Hepatocyte (in vitro differentiated cells): ENCODE measurements at regions not wholly inside any gene's neighbourhood (a gene's known extent, or its start where the extent isn't known, plus 50 kb on each side); places are given as distances from the start of the nearest gene placed in this dataset.
"Not testable (repeated sequence)": the region's sequence is repeated elsewhere in the genome, so short reads cannot be mapped to it uniquely, and the experiment has no call there.

Experiments used
- DNase-seq: peaks from one replicate; pipeline ENCODE4 v3.0.0-alpha.2; 2016; ENCODE audit warnings: low spot score
- H2AFZ ChIP-seq: fragments of 200-600 bp; sonication (generic); 2 replicates; pipeline ENCODE4 v1.6.0; 2016; ENCODE audit warnings: antibody characterized with exemption, mild to moderate bottlenecking
- H3K27ac ChIP-seq: fragments of 200-600 bp; sonication (generic); 2 replicates; pipeline ENCODE4 v1.5.1; 2016; ENCODE audit warnings: mild to moderate bottlenecking
- H3K27me3 ChIP-seq: fragments of 200-600 bp; sonication (generic); 2 replicates; pipeline ENCODE4 v1.6.1; 2016
- H3K36me3 ChIP-seq: fragments of 200-600 bp; sonication (generic); replicated peaks from 2 replicates; pipeline ENCODE4 v1.5.1; 2016; ENCODE audit warnings: low read depth; ENCODE audit not compliant: insufficient read depth
- H3K4me1 ChIP-seq: fragments of 200-600 bp; sonication (generic); 2 replicates; pipeline ENCODE4 v1.5.1; 2016; ENCODE audit warnings: mild to moderate bottlenecking, moderate library complexity; ENCODE audit not compliant: insufficient read depth
- H3K4me2 ChIP-seq: fragments of 200-600 bp; sonication (generic); 2 replicates; pipeline ENCODE4 v1.6.0; 2016
- H3K4me3 ChIP-seq: fragments of 200-600 bp; sonication (generic); 2 replicates; pipeline ENCODE4 v1.5.1; 2016; ENCODE audit warnings: mild to moderate bottlenecking
- H3K79me2 ChIP-seq: fragments of 200-600 bp; sonication (generic); 2 replicates; pipeline ENCODE4 v1.6.0; 2017; ENCODE audit warnings: mild to moderate bottlenecking
- H3K9me2 ChIP-seq: fragments of 200-600 bp; sonication (generic); replicated peaks from 2 replicates; pipeline ENCODE4 v1.6.0; 2017; ENCODE audit warnings: mild to moderate bottlenecking; ENCODE audit not compliant: insufficient read depth
- H3K9me3 ChIP-seq: fragments of 200-600 bp; sonication (generic); 2 replicates; pipeline ENCODE4 v1.5.1; 2016; ENCODE audit warnings: low read depth, mild to moderate bottlenecking
- H4K20me1 ChIP-seq: fragments of 200-600 bp; sonication (generic); 2 replicates; pipeline ENCODE4 v1.6.0; 2016; ENCODE audit warnings: mild to moderate bottlenecking; ENCODE audit not compliant: insufficient read depth, poor library complexity, severe bottlenecking
- EZH2 ChIP-seq: fragments of 200-600 bp; sonication (generic); IDR thresholded peaks from 2 replicates; pipeline ENCODE4 v1.6.1; 2016; ENCODE audit warnings: antibody characterized with exemption, mild to moderate bottlenecking, borderline replicate concordance
- EZH2phosphoT487 ChIP-seq: fragments of 200-600 bp; sonication (generic); IDR thresholded peaks from one replicate; pipeline ENCODE4 v1.6.1; 2018; ENCODE audit warnings: antibody characterized with exemption, mild to moderate bottlenecking, low read depth, moderate library complexity; ENCODE audit not compliant: unreplicated experiment, severe bottlenecking
- WGBS: methylation state at CpG from one replicate; pipeline ENCODE4 v1.1.6; 2016; ENCODE audit warnings: low lambda C conversion rate; ENCODE audit errors: missing lambda C conversion rate; 5-methylcytosine and 5-hydroxymethylcytosine counted together
- TF ChIP-seq, protein P1 (sequence below): fragments of 200-600 bp; sonication (generic); IDR thresholded peaks from 2 replicates; pipeline ENCODE4 v1.5.1; 2016; ENCODE audit warnings: antibody characterized with exemption, mild to moderate bottlenecking; ENCODE audit not compliant: poor library complexity

- Histone ChIP-seq H4K20me1 (no peaks in the 10 kb centered on the region), H3K79me2 (no peaks in the 10 kb centered on the region), H3K4me3 (no peak overlapping the region), H2AFZ (no peak overlapping the region), H3K27ac (no peak overlapping the region), H3K9me2 (no peaks in the 10 kb centered on the region), H3K36me3 (no peaks in the 10 kb centered on the region), H3K4me2 (no peak overlapping the region), H3K27me3 (no peaks in the 10 kb centered on the region), H3K9me3 (no peaks in the 10 kb centered on the region), H3K4me1 (no peaks in the 10 kb centered on the region)
- TF ChIP-seq EZH2phosphoT487 (no peak), EZH2 (no peak)
- TF ChIP-seq, protein P1, sequence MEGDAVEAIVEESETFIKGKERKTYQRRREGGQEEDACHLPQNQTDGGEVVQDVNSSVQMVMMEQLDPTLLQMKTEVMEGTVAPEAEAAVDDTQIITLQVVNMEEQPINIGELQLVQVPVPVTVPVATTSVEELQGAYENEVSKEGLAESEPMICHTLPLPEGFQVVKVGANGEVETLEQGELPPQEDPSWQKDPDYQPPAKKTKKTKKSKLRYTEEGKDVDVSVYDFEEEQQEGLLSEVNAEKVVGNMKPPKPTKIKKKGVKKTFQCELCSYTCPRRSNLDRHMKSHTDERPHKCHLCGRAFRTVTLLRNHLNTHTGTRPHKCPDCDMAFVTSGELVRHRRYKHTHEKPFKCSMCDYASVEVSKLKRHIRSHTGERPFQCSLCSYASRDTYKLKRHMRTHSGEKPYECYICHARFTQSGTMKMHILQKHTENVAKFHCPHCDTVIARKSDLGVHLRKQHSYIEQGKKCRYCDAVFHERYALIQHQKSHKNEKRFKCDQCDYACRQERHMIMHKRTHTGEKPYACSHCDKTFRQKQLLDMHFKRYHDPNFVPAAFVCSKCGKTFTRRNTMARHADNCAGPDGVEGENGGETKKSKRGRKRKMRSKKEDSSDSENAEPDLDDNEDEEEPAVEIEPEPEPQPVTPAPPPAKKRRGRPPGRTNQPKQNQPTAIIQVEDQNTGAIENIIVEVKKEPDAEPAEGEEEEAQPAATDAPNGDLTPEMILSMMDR, result no peak
- WGBS, result 76% methylated on average over 4 of the region's 4 CpGs
- no peak for DNase-seq
These were observed 299.4 kb upstream of the ID2 start for GRCh38 chr2:8382485-8382884.

DNA sequence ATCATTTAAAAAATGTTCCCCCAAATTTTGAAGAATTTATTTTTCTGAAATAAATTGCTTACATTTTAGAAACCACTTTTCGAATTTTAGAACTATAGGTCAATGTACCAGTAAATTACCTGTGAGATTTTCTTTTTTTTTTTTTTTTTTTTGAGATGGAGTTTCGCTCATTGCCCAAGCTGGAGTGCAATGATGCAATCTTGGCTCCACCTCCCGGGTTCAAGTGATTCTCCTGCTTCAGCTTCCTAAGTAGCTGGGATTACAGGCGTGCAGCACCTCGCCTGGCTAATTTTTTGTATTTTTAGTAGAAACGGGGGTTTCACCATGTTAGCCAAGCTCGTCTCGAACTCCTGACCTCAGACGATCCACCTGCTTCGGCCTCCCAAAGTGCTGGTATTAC is 295.1 kb upstream of the ID2 start:
- H3K36me3 ChIP-seq, H3K9me2 ChIP-seq, H3K4me2 ChIP-seq, H3K9me3 ChIP-seq, H3K27ac ChIP-seq, H3K4me3 ChIP-seq, H3K79me2 ChIP-seq, H3K4me1 ChIP-seq, H3K27me3 ChIP-seq, H4K20me1 ChIP-seq, DNase-seq, H2AFZ ChIP-seq: not testable (repeated sequence)
- 75% methylated on average over 10 of the region's 10 CpGs for WGBS

GRCh38 chr2:8388781-8389180 is 293.1 kb upstream of the ID2 start:
- Histone ChIP-seq H3K27me3 (no peaks in the 10 kb centered on the region), H3K4me3 (no peak overlapping the region), H3K4me1 (peaks cover 8% of the 10 kb centered on the region), H3K4me2 (peak overlapping the region; percentile 37), H3K36me3 (no peaks in the 10 kb centered on the region), H3K9me3 (no peaks in the 10 kb centered on the region), H4K20me1 (no peaks in the 10 kb centered on the region), H2AFZ (no peak overlapping the region), H3K27ac (peak overlapping the region; percentile 75), H3K9me2 (no peaks in the 10 kb centered on the region), H3K79me2 (no peaks in the 10 kb centered on the region)
- 84% methylated on average over 2 of the region's 2 CpGs for WGBS
- TF ChIP-seq EZH2phosphoT487, result no peak
- no peak for TF ChIP-seq EZH2
- TF ChIP-seq, protein P1, result no peak
- DNase-seq, result no peak

- Histone ChIP-seq H3K4me1 (peaks cover 8% of the 10 kb centered on the region), H3K4me2 (peak overlapping the region; percentile 37), H3K27ac (peak overlapping the region; percentile 75), H3K4me3 (no peak overlapping the region), H2AFZ (no peak overlapping the region), H3K27me3 (no peaks in the 10 kb centered on the region), H3K9me3 (no peaks in the 10 kb centered on the region), H3K36me3 (no peaks in the 10 kb centered on the region), H4K20me1 (no peaks in the 10 kb centered on the region), H3K9me2 (no peaks in the 10 kb centered on the region), H3K79me2 (no peaks in the 10 kb centered on the region)
- peak; percentile 29 for DNase-seq
- WGBS, result 43% methylated on average over 4 of the region's 4 CpGs
- no peak for TF ChIP-seq EZH2phosphoT487
- no peak for TF ChIP-seq EZH2
- TF ChIP-seq, protein P1, result no peak
These were observed 292.3 kb upstream of the ID2 start for GRCh38 chr2:8389431-8390108.
